Right renal pelvis (tissue), 4 donors: ENCODE measurements at regions not wholly inside any gene's neighbourhood (a gene's known extent, or its start where the extent isn't known, plus 50 kb on each side); places are given as distances from the start of the nearest gene placed in this dataset.
"Not testable (repeated sequence)": the region's sequence is repeated elsewhere in the genome, so short reads cannot be mapped to it uniquely, and the experiment has no call there.

Experiments used
- DNase-seq, 4 donors: peaks; one replicate each; pipeline ENCODE4 v3.0.0-alpha.2; 2013; ENCODE audit warnings: low read depth in 4 of 4, low spot score in 3 of 4, missing footprints in 1 of 4

- DNase-seq: no peak
Measured at GRCh38 chr9:100639854-100640253, 62.0 kb downstream of the CAVIN4 start.

DNA sequence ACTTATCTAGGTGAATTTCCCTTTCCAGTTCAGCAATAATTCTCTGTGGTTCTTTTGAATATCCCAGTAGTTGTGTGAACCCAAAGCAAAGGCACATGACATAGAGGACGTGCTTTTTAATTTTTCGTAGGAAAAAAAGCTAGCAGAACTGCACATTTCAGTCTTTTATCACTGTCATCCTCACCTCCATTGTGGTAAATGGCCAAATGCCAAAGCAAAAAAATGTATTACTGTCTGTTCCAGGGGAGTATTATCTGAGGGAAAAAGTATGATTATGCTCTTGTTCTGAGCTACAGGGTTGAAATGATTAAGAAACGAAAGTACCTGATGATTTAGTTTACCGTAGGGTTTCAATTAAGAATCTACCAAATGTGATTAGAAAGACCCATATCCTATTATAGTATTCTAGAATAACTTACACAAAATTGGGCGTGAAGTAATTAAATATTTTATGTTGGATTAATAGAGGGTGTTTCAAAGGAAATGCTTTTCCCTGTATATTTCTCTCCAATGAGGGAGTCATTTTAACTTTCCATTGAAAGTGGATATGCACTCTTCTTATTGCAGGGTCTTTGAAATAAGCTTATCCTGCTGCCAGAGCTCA, 62.7 kb downstream of the CAVIN4 start:
- DNase-seq: no peak

- DNase-seq: no peak
Measured at GRCh38 chr9:100641166-100641565, 63.3 kb downstream of the CAVIN4 start.

- DNase-seq: no peak
Measured at GRCh38 chr9:100652850-100653249, 75.0 kb downstream of the CAVIN4 start.

DNA sequence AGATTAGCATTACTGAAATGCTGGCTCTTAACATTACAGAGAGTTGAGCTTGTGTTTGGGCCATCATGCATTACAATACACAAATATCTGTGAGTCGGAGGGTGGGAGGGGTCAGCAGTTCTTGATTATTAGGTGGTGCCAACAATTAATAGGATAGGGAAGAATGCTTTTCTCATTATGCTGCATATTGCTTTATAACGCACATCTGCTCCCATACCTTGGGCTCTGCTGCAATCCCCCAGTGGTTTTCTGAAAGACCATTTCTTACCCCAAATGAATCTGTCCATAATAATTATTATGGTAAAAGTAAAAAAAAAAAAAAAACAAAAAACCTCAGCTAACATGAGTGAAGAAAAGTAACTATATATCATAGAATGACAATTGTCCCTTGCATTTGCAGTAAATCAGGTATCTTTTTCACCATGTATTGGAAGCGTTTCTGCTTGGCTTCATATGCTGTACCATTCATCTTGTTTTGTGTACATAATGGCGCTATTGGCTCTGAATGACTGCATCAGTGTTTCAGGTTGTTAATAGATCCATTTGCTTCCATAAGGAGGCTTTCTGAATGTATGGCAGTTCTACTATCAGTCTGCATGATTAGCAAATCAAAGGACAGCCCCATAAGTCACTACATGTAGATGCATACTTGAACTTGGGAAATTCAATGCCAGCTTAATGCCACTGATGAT, 75.9 kb downstream of the CAVIN4 start:
- DNase-seq: no peak

GRCh38 chr9:100656851-100657250, 79.0 kb downstream of the CAVIN4 start:
- DNase-seq: not testable (repeated sequence)

DNA sequence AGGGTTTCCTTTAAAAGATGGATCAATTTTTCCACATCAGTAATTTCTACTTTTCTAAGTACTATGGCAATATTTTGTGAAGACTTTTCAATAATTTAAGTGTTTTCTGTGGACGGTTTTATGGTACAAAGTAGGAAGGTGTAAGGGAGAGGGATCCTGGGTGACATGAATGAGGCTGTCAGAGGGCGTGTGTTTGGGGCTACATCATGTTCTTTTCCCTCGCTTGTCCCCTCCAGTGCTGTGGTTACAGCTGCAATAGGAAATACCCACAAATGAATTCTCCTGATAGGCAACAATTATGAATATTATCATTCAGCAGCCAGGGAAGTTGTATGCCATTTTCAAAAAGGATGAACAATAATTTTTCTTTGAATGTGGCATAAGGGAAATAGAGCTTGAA, 83.8 kb downstream of the CAVIN4 start:
- DNase-seq: no peak

DNA sequence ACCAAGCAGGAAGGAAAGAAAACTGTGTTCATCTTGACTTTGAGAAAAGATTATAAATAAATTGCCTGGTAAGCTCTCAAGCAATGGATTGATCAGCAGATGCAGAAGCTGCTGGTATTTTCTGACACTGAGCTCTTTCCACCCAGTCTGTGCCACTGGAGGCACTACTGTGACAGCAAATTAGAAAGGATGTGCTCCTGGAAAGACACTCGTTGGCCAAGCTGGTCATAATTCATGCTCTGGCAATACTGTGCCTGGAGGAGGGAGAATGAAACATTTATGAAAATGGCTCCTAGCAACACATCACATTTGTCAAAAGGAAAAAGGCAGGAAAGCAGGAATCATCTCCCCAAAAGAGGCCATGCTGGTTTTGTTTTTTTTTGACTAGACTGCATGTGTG, 84.2 kb downstream of the CAVIN4 start:
- no peak for DNase-seq

DNA sequence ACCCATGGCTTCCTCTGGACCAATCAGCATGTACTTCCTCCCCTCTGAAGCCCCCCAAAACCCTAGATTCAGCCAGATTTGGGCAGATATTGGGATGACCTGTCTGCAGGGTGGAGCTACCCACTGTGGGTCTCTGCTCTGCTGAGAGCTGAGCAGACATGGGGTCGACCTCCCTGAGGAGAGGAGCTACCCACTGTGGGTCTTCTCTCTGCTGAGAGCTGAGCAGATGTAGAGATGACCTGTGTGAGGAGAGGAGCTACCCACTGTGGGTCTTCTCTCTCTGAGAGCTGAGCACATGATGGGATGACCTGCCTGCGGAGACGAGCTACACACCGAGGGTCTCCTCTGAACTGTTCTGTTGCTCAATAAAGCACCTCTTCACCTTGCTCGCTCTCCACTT, 89.6 kb downstream of the CAVIN4 start:
- DNase-seq: no peak

- no peak for DNase-seq
Measured at GRCh38 chr9:100668024-100668423, 90.1 kb downstream of the CAVIN4 start.

- DNase-seq: no peak
Measured at GRCh38 chr9:100669968-100670367, 92.1 kb downstream of the CAVIN4 start.

GRCh38 chr9:100670719-100671118, 92.8 kb downstream of the CAVIN4 start:
- no peak for DNase-seq

DNA sequence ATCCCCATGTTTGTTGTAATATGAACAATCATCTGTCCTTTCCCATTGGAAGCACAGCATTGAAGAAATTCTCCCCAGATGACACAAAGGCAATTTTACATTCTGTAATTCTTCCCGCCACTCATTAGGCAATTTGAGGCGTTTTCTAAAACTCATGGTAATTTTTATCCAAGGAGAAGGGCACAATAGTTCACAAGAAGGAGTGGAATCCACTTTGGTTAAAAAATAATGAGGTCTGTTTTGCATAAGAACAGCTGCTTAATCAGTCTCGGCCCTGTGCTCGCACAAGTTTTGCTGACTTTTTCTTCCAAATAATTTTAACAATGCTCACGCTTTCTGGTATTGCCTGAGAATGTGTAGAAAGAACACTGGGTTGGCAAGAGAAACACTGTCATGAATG, 94.0 kb downstream of the CAVIN4 start:
- no peak for DNase-seq

GRCh38 chr9:100673249-100673648, 95.4 kb downstream of the CAVIN4 start:
- no peak for DNase-seq

- no peak for DNase-seq
Measured at GRCh38 chr9:100674419-100675122, 96.7 kb downstream of the CAVIN4 start.

- DNase-seq: no peak
Measured at GRCh38 chr9:100679834-100680233, 102.0 kb downstream of the CAVIN4 start.

- no peak for DNase-seq
Measured at GRCh38 chr9:100686420-100686819, 108.5 kb downstream of the CAVIN4 start.

GRCh38 chr9:100689635-100690034, 111.8 kb downstream of the CAVIN4 start:
- DNase-seq: no peak

DNA sequence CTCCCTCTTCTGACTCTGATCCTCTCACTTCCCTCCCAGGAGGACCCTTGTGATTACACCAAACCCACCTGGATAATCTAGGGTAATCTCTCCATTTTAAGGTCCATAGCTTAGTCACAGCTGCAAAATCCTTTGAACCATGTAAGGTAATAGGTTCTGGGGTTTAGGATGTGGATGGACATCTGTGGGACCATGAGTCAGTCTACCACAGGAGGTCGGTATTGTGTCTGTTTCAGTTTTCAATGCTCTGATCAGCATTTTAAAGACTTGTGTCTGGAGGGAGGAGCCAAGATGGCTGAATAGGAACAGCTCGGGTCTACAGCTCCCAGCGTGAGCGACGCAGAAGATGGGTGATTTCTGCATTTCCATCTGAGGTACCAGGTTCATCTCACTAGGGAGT, 112.6 kb downstream of the CAVIN4 start:
- no peak for DNase-seq

DNA sequence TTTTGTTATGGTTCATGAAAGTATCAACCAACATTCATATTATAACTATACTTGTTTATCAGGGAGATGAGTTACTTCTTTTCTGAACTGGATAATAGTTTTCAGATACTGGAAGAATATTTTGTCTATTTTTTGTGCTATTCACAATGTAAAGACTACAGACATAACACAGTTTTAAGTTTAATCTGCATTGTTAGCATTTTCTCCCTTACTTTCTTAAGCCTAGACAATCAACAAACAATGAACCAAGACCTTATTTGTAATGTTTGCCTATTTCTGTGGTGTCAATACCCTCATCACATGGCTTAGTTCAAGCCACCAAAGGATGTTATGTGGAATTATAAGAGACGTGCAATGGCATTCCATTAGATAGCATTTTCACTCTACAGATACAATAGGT, 119.5 kb downstream of the CAVIN4 start:
- DNase-seq: no peak

GRCh38 chr9:100698945-100699344, 121.1 kb downstream of the CAVIN4 start:
- DNase-seq: no peak

DNA sequence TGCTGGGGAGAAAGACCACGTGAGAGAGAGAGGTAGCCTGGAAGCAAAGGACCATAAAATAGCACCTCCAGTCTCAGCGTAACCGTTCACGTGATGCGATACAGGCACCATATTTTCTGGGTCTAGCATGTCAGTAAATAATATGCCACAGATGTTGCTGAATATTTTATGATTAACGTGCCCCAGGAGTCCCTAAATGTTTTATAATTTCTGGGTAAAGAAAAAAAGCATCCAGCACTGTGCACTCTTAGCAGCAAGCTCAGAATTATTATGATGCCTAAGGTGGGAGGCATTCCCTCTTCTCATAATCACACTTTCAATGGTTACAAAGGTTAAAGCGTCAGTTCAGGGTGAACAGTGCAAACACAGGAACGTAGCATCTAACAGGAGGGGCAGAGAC, 121.8 kb downstream of the CAVIN4 start:
- DNase-seq: no peak
